Uterus (tissue), 2 donors: ENCODE measurements at regions not wholly inside any gene's neighbourhood (a gene's known extent, or its start where the extent isn't known, plus 50 kb on each side); places are given as distances from the start of the nearest gene placed in this dataset.

Experiments used
- POLR2A ChIP-seq, 2 donors: fragments of 450-650 bp; IDR thresholded peaks; one replicate each; pipeline ENCODE4 v1.6.1; 2016; ENCODE audit warnings: antibody characterized with exemption in 2 of 2, mild to moderate bottlenecking in 1 of 2, moderate library complexity in 1 of 2
- TF ChIP-seq, protein P1 (sequence below), 4 experiments: fragments of 200-600 bp in 2 of 4; fragments of 450-650 bp in 2 of 4; sonication (generic) in 2 of 4; IDR thresholded peaks; one replicate each; pipeline ENCODE4 v1.5.1; 2016 to 2019; ENCODE audit warnings: antibody characterized with exemption in 4 of 4, mild to moderate bottlenecking in 2 of 4, moderate library complexity in 1 of 4

DNA sequence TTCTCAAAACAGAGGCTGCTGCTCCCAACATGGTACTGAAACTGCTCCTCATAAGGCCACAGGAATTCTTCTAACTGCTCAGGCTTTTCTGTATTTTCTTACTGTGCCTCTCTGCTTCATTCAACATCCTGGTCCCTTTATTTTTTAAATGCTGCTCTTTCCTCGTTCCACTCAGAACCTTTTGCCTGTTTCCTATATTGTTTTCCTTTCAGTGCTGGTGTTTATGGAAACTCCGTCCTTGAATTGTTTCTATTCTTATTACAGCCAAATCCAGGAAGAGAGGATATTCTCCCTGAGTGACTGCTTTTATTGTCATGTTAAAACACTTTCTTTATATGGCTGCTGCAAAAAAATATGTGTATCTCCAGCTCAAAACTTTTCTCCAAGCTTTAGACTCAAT is 173.0 kb upstream of the E2F7 start:
- TF ChIP-seq, protein P1, sequence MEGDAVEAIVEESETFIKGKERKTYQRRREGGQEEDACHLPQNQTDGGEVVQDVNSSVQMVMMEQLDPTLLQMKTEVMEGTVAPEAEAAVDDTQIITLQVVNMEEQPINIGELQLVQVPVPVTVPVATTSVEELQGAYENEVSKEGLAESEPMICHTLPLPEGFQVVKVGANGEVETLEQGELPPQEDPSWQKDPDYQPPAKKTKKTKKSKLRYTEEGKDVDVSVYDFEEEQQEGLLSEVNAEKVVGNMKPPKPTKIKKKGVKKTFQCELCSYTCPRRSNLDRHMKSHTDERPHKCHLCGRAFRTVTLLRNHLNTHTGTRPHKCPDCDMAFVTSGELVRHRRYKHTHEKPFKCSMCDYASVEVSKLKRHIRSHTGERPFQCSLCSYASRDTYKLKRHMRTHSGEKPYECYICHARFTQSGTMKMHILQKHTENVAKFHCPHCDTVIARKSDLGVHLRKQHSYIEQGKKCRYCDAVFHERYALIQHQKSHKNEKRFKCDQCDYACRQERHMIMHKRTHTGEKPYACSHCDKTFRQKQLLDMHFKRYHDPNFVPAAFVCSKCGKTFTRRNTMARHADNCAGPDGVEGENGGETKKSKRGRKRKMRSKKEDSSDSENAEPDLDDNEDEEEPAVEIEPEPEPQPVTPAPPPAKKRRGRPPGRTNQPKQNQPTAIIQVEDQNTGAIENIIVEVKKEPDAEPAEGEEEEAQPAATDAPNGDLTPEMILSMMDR (IDR thresholded peaks at IDR 0.05), result no peak
- no peak for TF ChIP-seq POLR2A (IDR thresholded peaks at IDR 0.05)
